ENCODE measurements at regions not wholly inside any gene's neighbourhood (a gene's known extent, or its start where the extent isn't known, plus 50 kb on each side); places are given as distances from the start of the nearest gene placed in this dataset.

GRCh38 chrX:63934160-63934559, 149.1 kb upstream of the ARHGEF9 start:
- TF ChIP-seq CTCF (IDR thresholded peaks at IDR 0.05) = no peak
- intact Hi-C loops (cut with micrococcal nuclease) = no loop called here
- Mint-ChIP-seq H3K27me3 (no peaks in the 10 kb centered on the region), H3K36me3 (ENCODE audit: low read depth) (no peaks in the 10 kb centered on the region), H3K9me3 (peaks cover 8% of the 10 kb centered on the region), H3K4me3 (no peak overlapping the region), H3K27ac (no peak overlapping the region), H3K4me1 (ENCODE audit: low read depth) (no peaks in the 10 kb centered on the region)
- ATAC-seq = no peak
- ChIA-PET POLR2A (no interaction called here), CTCF (no interaction called here)
- DNase-seq = no peak

GRCh38 chrX:63932907-63933306, 147.9 kb upstream of the ARHGEF9 start:
- Mint-ChIP-seq H3K4me1 (ENCODE audit: low read depth) (no peaks in the 10 kb centered on the region), H3K9me3 (peaks cover 9% of the 10 kb centered on the region), H3K27me3 (no peaks in the 10 kb centered on the region), H3K36me3 (ENCODE audit: low read depth) (no peaks in the 10 kb centered on the region), H3K4me3 (no peak overlapping the region), H3K27ac (no peak overlapping the region)
- TF ChIP-seq CTCF (IDR thresholded peaks at IDR 0.05) = no peak
- DNase-seq = no peak
- CTCF ChIA-PET = no interaction called here
- POLR2A ChIA-PET = no interaction called here
- intact Hi-C loops (cut with micrococcal nuclease) = no loop called here
- ATAC-seq = no peak

DNA sequence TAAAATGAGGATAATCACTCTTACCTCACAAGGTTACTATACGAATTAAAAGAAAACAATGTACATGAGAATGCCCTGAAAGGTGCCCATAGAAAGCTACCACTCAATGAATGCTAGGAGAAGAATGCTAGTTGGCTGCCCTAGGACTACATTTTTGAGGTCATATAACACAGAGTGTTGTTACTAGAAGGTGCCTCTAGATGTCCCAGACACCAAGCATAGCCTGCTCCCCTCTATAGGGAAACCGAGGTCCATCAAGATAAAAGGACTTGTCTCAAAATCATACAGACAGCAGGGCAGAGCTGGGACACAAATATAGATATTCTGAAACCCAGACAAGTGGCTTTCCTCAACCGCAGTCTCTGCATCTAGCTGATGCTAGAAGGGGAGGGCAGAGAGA, 147.0 kb upstream of the ARHGEF9 start:
- Mint-ChIP-seq H3K9me3 (peaks cover 9% of the 10 kb centered on the region), H3K4me3 (no peak overlapping the region), H3K36me3 (ENCODE audit: low read depth) (no peaks in the 10 kb centered on the region), H3K27ac (no peak overlapping the region), H3K4me1 (ENCODE audit: low read depth) (no peaks in the 10 kb centered on the region), H3K27me3 (no peaks in the 10 kb centered on the region)
- POLR2A ChIA-PET = no interaction called here
- intact Hi-C loops (cut with micrococcal nuclease) = no loop called here
- DNase-seq (no peak), ATAC-seq (no peak)
- CTCF ChIA-PET = no interaction called here
- TF ChIP-seq CTCF (IDR thresholded peaks at IDR 0.05) = no peak

- TF ChIP-seq CTCF (IDR thresholded peaks at IDR 0.05) = no peak
- Mint-ChIP-seq H3K4me1 (ENCODE audit: low read depth) (no peaks in the 10 kb centered on the region), H3K4me3 (no peak overlapping the region), H3K9me3 (peaks cover 9% of the 10 kb centered on the region), H3K27me3 (no peaks in the 10 kb centered on the region), H3K27ac (no peak overlapping the region), H3K36me3 (ENCODE audit: low read depth) (no peaks in the 10 kb centered on the region)
- intact Hi-C loops (cut with micrococcal nuclease) = no loop called here
- ChIA-PET CTCF (interaction anchor here (0.9 kb wide), 1 partner anchor 34 kb away, joined by 3 read pairs; no protein-coding TSS in a partner anchor), POLR2A (no interaction called here)
- DNase-seq (no peak), ATAC-seq (no peak)
Observed at GRCh38 chrX:63930140-63930539, 145.1 kb upstream of the ARHGEF9 start.

GRCh38 chrX:63929608-63930007, 144.6 kb upstream of the ARHGEF9 start:
- no peak for TF ChIP-seq CTCF (IDR thresholded peaks at IDR 0.05)
- intact Hi-C loops (cut with micrococcal nuclease) = no loop called here
- ATAC-seq (no peak), DNase-seq (no peak)
- Mint-ChIP-seq H3K9me3 (peaks cover 9% of the 10 kb centered on the region), H3K4me3 (no peak overlapping the region), H3K36me3 (ENCODE audit: low read depth) (no peaks in the 10 kb centered on the region), H3K4me1 (ENCODE audit: low read depth) (no peaks in the 10 kb centered on the region), H3K27me3 (no peaks in the 10 kb centered on the region), H3K27ac (no peak overlapping the region)
- CTCF ChIA-PET = interaction anchor here (0.9 kb wide), 1 partner anchor 35 kb away, joined by 3 read pairs; no protein-coding TSS in a partner anchor
- POLR2A ChIA-PET = no interaction called here

Data from activated CD8-positive, alpha-beta T cell treated with anti-CD3 and anti-CD28 coated beads for 36 hours (primary cell).